ENCODE measurements at regions not wholly inside any gene's neighbourhood (a gene's known extent, or its start where the extent isn't known, plus 50 kb on each side); places are given as distances from the start of the nearest gene placed in this dataset.

GRCh38 chr13:111968336-111969010, 98.5 kb upstream of the SOX1 start:
- peak; percentile 34 for DNase-seq (ENCODE audit: low read depth, low spot score)

GRCh38 chr13:111969551-111970135, 97.3 kb upstream of the SOX1 start:
- DNase-seq (ENCODE audit: low read depth, low spot score), result no peak

- no peak for DNase-seq (ENCODE audit: low read depth, low spot score)
These were observed 96.3 kb upstream of the SOX1 start for GRCh38 chr13:111970494-111971141.

GRCh38 chr13:111971891-111972780, 94.8 kb upstream of the SOX1 start:
- DNase-seq (ENCODE audit: low read depth, low spot score), result peak; percentile 41

- DNase-seq (ENCODE audit: low read depth, low spot score), result no peak
These were observed 93.8 kb upstream of the SOX1 start for GRCh38 chr13:111973186-111973585.

- DNase-seq (ENCODE audit: low read depth, low spot score), result peak; percentile 25
These were observed 93.2 kb upstream of the SOX1 start for GRCh38 chr13:111973605-111974340.

- no peak for DNase-seq (ENCODE audit: low read depth, low spot score)
These were observed 92.7 kb upstream of the SOX1 start for GRCh38 chr13:111974341-111974640.

GRCh38 chr13:111975539-111976473, 91.1 kb upstream of the SOX1 start:
- no peak for DNase-seq (ENCODE audit: low read depth, low spot score)

GRCh38 chr13:111976474-111977178, 90.3 kb upstream of the SOX1 start:
- no peak for DNase-seq (ENCODE audit: low read depth, low spot score)

- no peak for DNase-seq (ENCODE audit: low read depth, low spot score)
These were observed 89.8 kb upstream of the SOX1 start for GRCh38 chr13:111977179-111977506.

- no peak for DNase-seq (ENCODE audit: low read depth, low spot score)
These were observed 88.4 kb upstream of the SOX1 start for GRCh38 chr13:111978546-111978945.

GRCh38 chr13:111980146-111980929, 86.6 kb upstream of the SOX1 start:
- no peak for DNase-seq (ENCODE audit: low read depth, low spot score)

GRCh38 chr13:111981006-111981405, 85.9 kb upstream of the SOX1 start:
- no peak for DNase-seq (ENCODE audit: low read depth, low spot score)

GRCh38 chr13:111981446-111982165, 85.3 kb upstream of the SOX1 start:
- no peak for DNase-seq (ENCODE audit: low read depth, low spot score)

GRCh38 chr13:111984349-111984748, 82.6 kb upstream of the SOX1 start:
- DNase-seq (ENCODE audit: low read depth, low spot score), result no peak

- DNase-seq (ENCODE audit: low read depth, low spot score), result no peak
These were observed 76.6 kb upstream of the SOX1 start for GRCh38 chr13:111990362-111990761.

- no peak for DNase-seq (ENCODE audit: low read depth, low spot score)
These were observed 74.0 kb upstream of the SOX1 start for GRCh38 chr13:111992911-111993310.

- DNase-seq (ENCODE audit: low read depth, low spot score), result no peak
These were observed 73.3 kb upstream of the SOX1 start for GRCh38 chr13:111993691-111994090.

- no peak for DNase-seq (ENCODE audit: low read depth, low spot score)
These were observed 72.4 kb upstream of the SOX1 start for GRCh38 chr13:111994578-111994977.
